HCT116 (cell line): ENCODE measurements at regions not wholly inside any gene's neighbourhood (a gene's known extent, or its start where the extent isn't known, plus 50 kb on each side); places are given as distances from the start of the nearest gene placed in this dataset.

Experiments
- ATAC-seq: fragments of 200-7000 bp; cut with Tn5 transposase; 2 replicates; pipeline ENCODE4 v1.9.1; 2020; ENCODE audit warnings: mild to moderate bottlenecking, moderate library complexity
- BruUV-seq: library from RNA; stranded (reverse); fragments of 400-500 nt; replicated peaks from 2 replicates; lab custom pipeline; 2021; lab: Mats Ljungman, UMichigan
- CTCF ChIA-PET: fragments of 300-600 bp; sonication (Branson Sonifier 250); formaldehyde crosslinking; loops from one replicate; lab custom pipeline; 2021; ENCODE audit warnings: antibody characterized with exemption; lab: Charles Lee
- POLR2A ChIA-PET: fragments of 300-600, 350-600 bp; sonication (Branson Sonifier 250); formaldehyde crosslinking; loops from one replicate; lab custom pipeline; 2021; ENCODE audit warnings: antibody characterized with exemption; lab: Charles Lee
- RAD21 ChIA-PET, 2 experiments: fragments of 300-600 bp; sonication (Branson Sonifier 250); formaldehyde crosslinking; loops; one replicate each; lab custom pipeline; 2023; ENCODE audit warnings: low total read pairs in 2 of 2; ENCODE audit not compliant: uncharacterized antibody in 2 of 2, unreplicated experiment in 2 of 2, low non-redundant PET in 1 of 2; lab: Charles Lee
- DNase-seq: peaks from one replicate; pipeline ENCODE4 v3.0.0-alpha.2; 2010; ENCODE audit warnings: low read depth, low spot score
- H2AFZ ChIP-seq: fragments of 200-600 bp; shearing (Covaris generic), sonication (generic); 2 replicates; pipeline ENCODE4 v1.6.1; 2017; ENCODE audit warnings: low read depth, mixed run types, mixed read lengths, antibody characterized with exemption, low read length; ENCODE audit not compliant: poor library complexity, severe bottlenecking
- H3K27ac ChIP-seq: 2 replicates; pipeline ENCODE4 v1.5.1; 2012; ENCODE audit warnings: low read depth, low read length
- H3K27me3 ChIP-seq: fragments of 200-600 bp; sonication (generic); 2 replicates; pipeline ENCODE4 v1.6.1; 2016; ENCODE audit warnings: mixed run types, low read length, mixed read lengths; ENCODE audit not compliant: insufficient read depth
- H3K36me3 ChIP-seq, 2 experiments: fragments of 200-500 bp in 1 of 2; fragments of 200-600 bp in 1 of 2; sonication (Bioruptor generic) in 1 of 2; sonication (generic) in 1 of 2; 2 replicates each; pipeline versions ENCODE4 v1.5.1 to v1.6.1; 2014 to 2016; ENCODE audit warnings: low read length in 2 of 2, inconsistent platforms in 1 of 2, mixed read lengths in 1 of 2, mixed run types in 1 of 2; ENCODE audit not compliant: insufficient read depth in 2 of 2, control insufficient read depth in 1 of 2
- H3K4me1 ChIP-seq, 2 experiments: fragments of 200-600 bp in 1 of 2; sonication (generic) in 1 of 2; 2 replicates each; pipeline versions ENCODE4 v1.5.1 to v1.6.1; 2012 to 2017; ENCODE audit warnings: low read length in 2 of 2, inconsistent platforms in 1 of 2, mild to moderate bottlenecking in 1 of 2, mixed read lengths in 1 of 2, mixed run types in 1 of 2, moderate library complexity in 1 of 2; ENCODE audit not compliant: insufficient read depth in 2 of 2, control insufficient read depth in 1 of 2
- H3K4me2 ChIP-seq: fragments of 200-600 bp; sonication (generic); 2 replicates; pipeline ENCODE4 v1.6.1; 2017; ENCODE audit warnings: mixed run types, low read length, mixed read lengths
- H3K4me3 ChIP-seq, 2 experiments: fragments of 200-600 bp in 1 of 2; sonication (generic) in 1 of 2; replicated peaks in 1 of 2; 2 replicates each; pipeline ENCODE4 v1.5.1; 2011 to 2016; ENCODE audit warnings: low read length in 2 of 2, control low read depth in 1 of 2, low read depth in 1 of 2, mild to moderate bottlenecking in 1 of 2, mixed read lengths in 1 of 2, mixed run types in 1 of 2
- H3K79me2 ChIP-seq: fragments of 200-600 bp; sonication (generic); 2 replicates; pipeline ENCODE4 v1.6.1; 2017; ENCODE audit warnings: mild to moderate bottlenecking, mixed run types, low read length, moderate library complexity, mixed read lengths; ENCODE audit not compliant: insufficient read depth
- H3K9ac ChIP-seq: fragments of 200-600 bp; sonication (generic); 2 replicates; pipeline ENCODE4 v1.6.1; 2016; ENCODE audit warnings: low read length, mixed read lengths
- H3K9me2 ChIP-seq: fragments of 200-600 bp; sonication (generic), shearing (Covaris generic); 2 replicates; pipeline ENCODE4 v1.6.1; 2017; ENCODE audit warnings: mixed run types, mild to moderate bottlenecking, moderate library complexity; ENCODE audit not compliant: insufficient read depth
- H3K9me3 ChIP-seq, 2 experiments: fragments of 200-500 bp in 1 of 2; fragments of 200-600 bp in 1 of 2; sonication (Bioruptor generic) in 1 of 2; sonication (generic) in 1 of 2; 2 replicates each; pipeline ENCODE4 v1.6.1; 2014 to 2017; ENCODE audit warnings: low read length in 2 of 2, mixed read lengths in 2 of 2, inconsistent platforms in 1 of 2, low read depth in 1 of 2, mild to moderate bottlenecking in 1 of 2, mixed run types in 1 of 2, moderate library complexity in 1 of 2; ENCODE audit not compliant: control insufficient read depth in 1 of 2, insufficient read depth in 1 of 2
- H4K20me1 ChIP-seq: fragments of 200-600 bp; sonication (generic), shearing (Covaris generic); 2 replicates; pipeline ENCODE4 v1.6.1; 2017; ENCODE audit warnings: mixed run types, mild to moderate bottlenecking, moderate library complexity; ENCODE audit not compliant: insufficient read depth
- CEBPB ChIP-seq: IDR thresholded peaks from 2 replicates; pipeline ENCODE4 v1.6.1; 2012; ENCODE audit warnings: low read depth
- POLR2A ChIP-seq: IDR thresholded peaks from 2 replicates; pipeline ENCODE4 v1.7.0; 2011; ENCODE audit warnings: borderline replicate concordance; ENCODE audit not compliant: insufficient read depth, insufficient read length; ENCODE audit errors: extremely low read depth
- ZBTB33 ChIP-seq: IDR thresholded peaks from 2 replicates; pipeline ENCODE4 v1.6.1; 2011; ENCODE audit warnings: mild to moderate bottlenecking, low read length, moderate library complexity; ENCODE audit not compliant: insufficient replicate concordance; ENCODE audit errors: extremely low read depth
- ZNF274 ChIP-seq: fragments of 200-500 bp; sonication (Bioruptor generic); IDR thresholded peaks from 2 replicates; pipeline ENCODE4 v1.6.1; 2014; ENCODE audit warnings: mild to moderate bottlenecking, low read depth, low read length, inconsistent platforms
- intact Hi-C: fragments of 100-400 bp; cut with micrococcal nuclease; formaldehyde crosslinking; loops from 2 replicates; pipeline ENCODE4 v1.10.0; 2022
- TF ChIP-seq, protein P1 (sequence below): IDR thresholded peaks from 2 replicates; pipeline ENCODE4 v1.6.1; 2012

DNA sequence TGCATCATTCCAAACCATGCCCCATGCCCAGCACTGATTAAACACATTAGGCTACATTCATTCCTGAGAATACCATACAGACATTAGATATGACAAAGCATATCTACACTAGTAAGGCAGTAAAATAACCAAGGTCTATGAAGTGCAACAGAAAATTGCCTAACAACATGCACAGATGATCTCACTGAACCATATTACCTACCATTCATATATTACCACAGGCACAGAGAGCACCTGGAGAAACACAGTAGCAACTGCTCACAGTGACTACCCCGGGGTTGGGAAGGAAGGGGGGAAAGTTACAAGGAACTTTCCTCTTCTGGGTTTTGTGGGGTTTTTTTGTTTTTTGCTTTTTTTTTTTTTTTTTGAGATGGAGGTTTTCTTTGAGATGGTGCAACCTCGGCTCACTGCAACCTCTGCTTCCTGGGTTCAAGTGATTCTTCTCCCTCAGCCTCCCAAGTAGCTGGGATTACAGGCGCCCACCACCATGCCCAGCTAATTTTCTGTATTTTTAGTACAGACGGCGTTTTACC lies 669.6 kb downstream of the UQCRFS1 start:
- Histone ChIP-seq H3K4me1 (no peaks in the 10 kb centered on the region), H2AFZ (no peak overlapping the region), H3K4me3 (no peak overlapping the region), H3K79me2 (no peaks in the 10 kb centered on the region), H3K4me2 (no peak overlapping the region), H3K27ac (no peak overlapping the region), H3K27me3 (no peaks in the 10 kb centered on the region), H3K9me2 (no peaks in the 10 kb centered on the region), H3K9me3 (peaks cover 11 to 20% of the 10 kb centered on the region in 2 experiments; a peak in 2 of 4 replicates), H3K9ac (no peak overlapping the region), H4K20me1 (no peaks in the 10 kb centered on the region), H3K36me3 (no peaks in the 10 kb centered on the region)
- no peak for TF ChIP-seq ZNF274
- TF ChIP-seq, protein P1, sequence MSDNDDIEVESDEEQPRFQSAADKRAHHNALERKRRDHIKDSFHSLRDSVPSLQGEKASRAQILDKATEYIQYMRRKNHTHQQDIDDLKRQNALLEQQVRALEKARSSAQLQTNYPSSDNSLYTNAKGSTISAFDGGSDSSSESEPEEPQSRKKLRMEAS: no peak
- TF ChIP-seq ZBTB33: no peak
- TF ChIP-seq CEBPB: no peak
- TF ChIP-seq POLR2A: no peak
- intact Hi-C loops: no loop called here
- POLR2A ChIA-PET: no interaction called here
- no TSS peak for BruUV-seq
- DNase-seq: no peak
- RAD21 ChIA-PET: no interaction called here
- ATAC-seq: no peak
- CTCF ChIA-PET: no interaction called here
